HepG2 (cell line): ENCODE measurements at regions not wholly inside any gene's neighbourhood (a gene's known extent, or its start where the extent isn't known, plus 50 kb on each side); places are given as distances from the start of the nearest gene placed in this dataset.

Source experiments
- ATAC-seq: fragments of 200-7000 bp; cut with Tn5 transposase; 3 replicates; pipeline ENCODE4 v1.9.1; 2020; ENCODE audit warnings: mild to moderate bottlenecking, moderate library complexity
- BruUV-seq: library from RNA; stranded (reverse); fragments of 400-500 nt; replicated peaks from 2 replicates; lab custom pipeline; 2021; lab: Mats Ljungman, UMichigan
- CTCF ChIA-PET: fragments of 300-600 bp; formaldehyde crosslinking; extraction: SDS; loops from one replicate; lab custom pipeline; 2021; ENCODE audit warnings: low total read pairs, inconsistent platforms, low intra/inter-chr PET ratio; lab: Yijun Ruan, JAX
- POLR2A ChIA-PET: fragments of 350-600 bp; sonication (Branson Sonifier 250); formaldehyde crosslinking; loops from one replicate; lab custom pipeline; 2020; ENCODE audit warnings: antibody characterized with exemption, inconsistent platforms; lab: Yijun Ruan, JAX
- DNase-seq: peaks from one replicate; pipeline ENCODE4 v3.0.0-alpha.2; 2015; ENCODE audit warnings: low spot score
- FAIRE-seq: peaks from 3 replicates; lab custom pipeline; 2011; peaks lifted over from hg19 to GRCh38; lab: Jason Lieb, UNC
- H2AFZ ChIP-seq: one replicate; pipeline ENCODE4 v1.6.1; 2011; ENCODE audit warnings: low read length, inconsistent platforms
- H3K27ac ChIP-seq: fragments of 300-600 bp; 3 replicates; pipeline ENCODE4 v1.8.0; 2011; ENCODE audit warnings: mixed run types, mild to moderate bottlenecking, mixed read lengths, low read length, inconsistent platforms; ENCODE audit not compliant: insufficient read depth; ENCODE audit errors: extremely low read length
- H3K27me3 ChIP-seq, 2 experiments: fragments of 200-600 bp in 1 of 2; 2 replicates in 1 of 2; 3 replicates in 1 of 2; pipeline versions ENCODE4 v1.6.0 to v1.8.0; 2011; ENCODE audit warnings: low read length in 2 of 2, mild to moderate bottlenecking in 2 of 2, moderate library complexity in 2 of 2, inconsistent platforms in 1 of 2; ENCODE audit not compliant: insufficient read depth in 2 of 2, control insufficient read depth in 1 of 2
- H3K36me3 ChIP-seq, 2 experiments: fragments of 200-600 bp in 1 of 2; replicated peaks in 1 of 2; 2 replicates in 1 of 2; 3 replicates in 1 of 2; pipeline versions ENCODE4 v1.5.1 to v1.8.0; 2011; ENCODE audit warnings: low read length in 2 of 2, inconsistent platforms in 1 of 2; ENCODE audit not compliant: insufficient read depth in 2 of 2, control insufficient read depth in 1 of 2
- H3K4me1 ChIP-seq: 2 replicates; pipeline ENCODE4 v1.5.1; 2012; ENCODE audit warnings: low read length, inconsistent platforms; ENCODE audit not compliant: insufficient read depth
- H3K4me2 ChIP-seq: 2 replicates; pipeline ENCODE4 v1.6.0; 2011; ENCODE audit warnings: low read depth, low read length, inconsistent platforms
- H3K4me3 ChIP-seq, 3 experiments: fragments of 200-600 bp in 1 of 3; sonication (generic), shearing (Covaris generic) in 1 of 3; replicated peaks in 1 of 3; 2 replicates each; pipeline ENCODE4 v1.5.1; 2011 to 2016; ENCODE audit warnings: low read length in 3 of 3, inconsistent platforms in 2 of 3, low read depth in 2 of 3, mild to moderate bottlenecking in 2 of 3, control low read depth in 1 of 3, mixed read lengths in 1 of 3; ENCODE audit not compliant: insufficient read depth in 1 of 3
- H3K79me2 ChIP-seq: one replicate; pipeline ENCODE4 v1.6.1; 2011; ENCODE audit warnings: low read length, inconsistent platforms; ENCODE audit not compliant: insufficient read depth
- H3K9ac ChIP-seq: 2 replicates; pipeline ENCODE4 v1.6.0; 2011; ENCODE audit warnings: mild to moderate bottlenecking, low read depth, low read length, inconsistent platforms; ENCODE audit not compliant: insufficient read depth
- H3K9me3 ChIP-seq: 2 replicates; pipeline ENCODE4 v1.5.1; 2012; ENCODE audit warnings: mild to moderate bottlenecking, low read length
- H4K20me1 ChIP-seq: 2 replicates; pipeline ENCODE4 v1.6.0; 2011; ENCODE audit warnings: inconsistent platforms, mild to moderate bottlenecking, low read length, moderate library complexity; ENCODE audit not compliant: insufficient read depth
- HNF1A ChIP-seq, 2 experiments: sonication (generic) in 1 of 2; formaldehyde crosslinking in 1 of 2; IDR thresholded peaks; 2 replicates each; pipeline versions ENCODE4 v1.4.0 to v1.6.1; 2016 to 2020; ENCODE audit warnings: borderline replicate concordance in 1 of 2, low read depth in 1 of 2, mild to moderate bottlenecking in 1 of 2, missing genetic modification reagents in 1 of 2
- KDM3A ChIP-seq: IDR thresholded peaks from 2 replicates; pipeline ENCODE4 v1.6.1; 2018; ENCODE audit warnings: low read depth, missing compliant biosample characterization
- ZHX2 ChIP-seq, 2 experiments: sonication (generic) in 1 of 2; formaldehyde crosslinking in 1 of 2; IDR thresholded peaks; 2 replicates each; pipeline versions ENCODE4 v1.6.1 to v1.9.0; 2014 to 2022; ENCODE audit warnings: antibody characterized with exemption in 1 of 2, borderline replicate concordance in 1 of 2, inconsistent platforms in 1 of 2, low read depth in 1 of 2, missing genetic modification reagents in 1 of 2
- whole genome bisulfite sequencing: methylation state at CpG from one replicate; pipeline ENCODE4 v1.1.6; 2017; ENCODE audit warnings: low lambda C conversion rate; 5-methylcytosine and 5-hydroxymethylcytosine counted together
- in situ Hi-C: cut with HindIII; loops from 2 replicates; pipeline ENCODE4 v1.10.0; 2017; ENCODE audit warnings: low pct_unique_long_range_greater_than_20kb; ENCODE audit not compliant: extremely low pct_ligation_motif_present
- intact Hi-C: fragments of 100-400 bp; cut with micrococcal nuclease; formaldehyde crosslinking; loops from one replicate; pipeline ENCODE4 v1.10.0; 2022; ENCODE audit not compliant: unreplicated experiment
- TF ChIP-seq, protein P1 (sequence below): sonication (generic); formaldehyde crosslinking; IDR thresholded peaks from 2 replicates; pipeline ENCODE4 v1.8.0; 2022; ENCODE audit warnings: mild to moderate bottlenecking, missing genetic modification reagents; ENCODE audit not compliant: insufficient replicate concordance

DNA sequence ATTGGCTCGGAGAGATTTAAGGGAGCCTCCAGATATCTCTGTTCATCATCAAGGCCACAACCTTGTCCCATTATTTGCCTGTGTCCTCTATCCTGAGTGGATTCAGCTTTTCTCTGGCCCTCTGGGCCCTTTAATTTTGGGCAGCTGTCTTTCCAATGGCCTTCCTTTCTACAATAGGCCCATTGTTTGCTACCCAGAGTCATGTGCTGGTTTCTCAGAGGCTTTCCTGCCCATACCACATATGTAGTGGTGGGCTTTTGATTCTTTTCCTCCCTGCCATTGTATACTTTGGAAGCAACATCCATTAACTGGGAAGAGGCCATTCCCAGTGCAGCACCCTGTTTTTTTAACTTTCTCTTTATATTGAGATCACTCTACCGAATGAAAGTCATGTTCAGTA is 233.9 kb upstream of the SGCD start:
- no peaks in the 10 kb centered on the region for H3K79me2 ChIP-seq
- no peak for ATAC-seq
- 0% methylated on average over 2 of the region's 2 CpGs for WGBS
- no peak overlapping the region for H2AFZ ChIP-seq
- intact Hi-C loops (no loop called here), in situ Hi-C loops (no loop called here)
- TF ChIP-seq KDM3A (CRISPR knock-in tag) (no peak), HNF1A (IDR thresholded peaks at IDR 0.05; ENCODE audit: low read depth) (no peak), HNF1A (CRISPR knock-in tag; IDR thresholded peaks at IDR 0.05; ENCODE audit: borderline replicate concordance) (no peak)
- H3K4me3 ChIP-seq, result no peak overlapping the region
- H3K27ac ChIP-seq, result no peak overlapping the region
- H3K4me2 ChIP-seq, result no peak overlapping the region
- H3K4me1 ChIP-seq, result no peaks in the 10 kb centered on the region
- no peaks in the 10 kb centered on the region for H3K36me3 ChIP-seq
- H3K9me3 ChIP-seq, result peaks cover 39% of the 10 kb centered on the region
- DNase-seq, result no peak
- H3K9ac ChIP-seq, result no peak overlapping the region
- FAIRE-seq, result no peak
- BruUV-seq, result no TSS peak
- ChIA-PET POLR2A (no interaction called here), CTCF (no interaction called here)
- no peaks in the 10 kb centered on the region for H3K27me3 ChIP-seq
- H4K20me1 ChIP-seq, result no peaks in the 10 kb centered on the region

GRCh38 chr5:156094001-156094400 is 233.0 kb upstream of the SGCD start:
- Histone ChIP-seq H3K27me3 (no peaks in the 10 kb centered on the region), H3K4me1 (no peaks in the 10 kb centered on the region), H3K4me3 (no peak overlapping the region), H4K20me1 (no peaks in the 10 kb centered on the region), H3K36me3 (no peaks in the 10 kb centered on the region), H3K9ac (no peak overlapping the region), H3K9me3 (peaks cover 32% of the 10 kb centered on the region), H3K79me2 (no peaks in the 10 kb centered on the region), H2AFZ (no peak overlapping the region), H3K27ac (no peak overlapping the region), H3K4me2 (no peak overlapping the region)
- ATAC-seq (no peak), DNase-seq (no peak), FAIRE-seq (no peak)
- in situ Hi-C loops, result no loop called here
- intact Hi-C loops, result no loop called here
- WGBS, result 51% methylated on average over 3 of the region's 4 CpGs
- no TSS peak for BruUV-seq
- ChIA-PET CTCF (no interaction called here), POLR2A (no interaction called here)
- TF ChIP-seq, protein P1, sequence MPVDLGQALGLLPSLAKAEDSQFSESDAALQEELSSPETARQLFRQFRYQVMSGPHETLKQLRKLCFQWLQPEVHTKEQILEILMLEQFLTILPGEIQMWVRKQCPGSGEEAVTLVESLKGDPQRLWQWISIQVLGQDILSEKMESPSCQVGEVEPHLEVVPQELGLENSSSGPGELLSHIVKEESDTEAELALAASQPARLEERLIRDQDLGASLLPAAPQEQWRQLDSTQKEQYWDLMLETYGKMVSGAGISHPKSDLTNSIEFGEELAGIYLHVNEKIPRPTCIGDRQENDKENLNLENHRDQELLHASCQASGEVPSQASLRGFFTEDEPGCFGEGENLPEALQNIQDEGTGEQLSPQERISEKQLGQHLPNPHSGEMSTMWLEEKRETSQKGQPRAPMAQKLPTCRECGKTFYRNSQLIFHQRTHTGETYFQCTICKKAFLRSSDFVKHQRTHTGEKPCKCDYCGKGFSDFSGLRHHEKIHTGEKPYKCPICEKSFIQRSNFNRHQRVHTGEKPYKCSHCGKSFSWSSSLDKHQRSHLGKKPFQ (CRISPR knock-in tag), result no peak
- TF ChIP-seq ZHX2 (IDR thresholded peaks at IDR 0.05; ENCODE audit: low read depth) (no peak), ZHX2 (CRISPR knock-in tag; IDR thresholded peaks at IDR 0.05; ENCODE audit: borderline replicate concordance) (no peak)
